ENCODE measurements at regions not wholly inside any gene's neighbourhood (a gene's known extent, or its start where the extent isn't known, plus 50 kb on each side); places are given as distances from the start of the nearest gene placed in this dataset.

DNA sequence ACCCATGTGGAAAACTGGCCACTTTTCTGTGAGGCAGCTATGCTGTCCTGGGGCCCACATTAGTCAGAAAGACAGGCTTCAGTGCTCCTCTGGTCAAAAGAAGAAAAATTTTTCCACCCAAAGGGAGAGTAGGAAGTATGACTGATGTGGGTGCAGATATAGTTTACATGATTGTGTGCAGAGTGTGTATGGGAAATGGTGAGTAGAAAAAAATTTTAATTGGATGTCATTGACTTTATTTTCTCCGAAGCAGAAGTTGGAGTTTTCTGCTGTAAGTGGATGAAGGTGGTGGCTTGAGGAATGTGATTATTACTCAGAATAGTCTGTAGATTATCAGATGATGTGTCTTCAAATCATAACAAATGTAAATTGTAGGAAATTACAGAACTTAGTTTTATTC, 241.5 kb upstream of the IGFBP7 start:
- no peak overlapping the region for H2BK20ac ChIP-seq (ENCODE audit: low read depth, low read length, poor library complexity, severe bottlenecking)
- no peak overlapping the region for H3K14ac ChIP-seq (ENCODE audit: insufficient read depth, low read length)
- no CpG with 5 or more reads among the region's 1 CpG for WGBS (ENCODE audit: extremely low coverage, insufficient read length, low lambda C conversion rate)
- H3K9ac ChIP-seq (ENCODE audit: extremely low read depth, insufficient read length, low read length): no peak overlapping the region
- no peak overlapping the region for H3K18ac ChIP-seq (ENCODE audit: insufficient read length, low read depth, low read length)
- no peaks in the 10 kb centered on the region for H4K20me1 ChIP-seq (ENCODE audit: control insufficient read depth, insufficient read depth, insufficient read length)
- TF ChIP-seq, protein P1, sequence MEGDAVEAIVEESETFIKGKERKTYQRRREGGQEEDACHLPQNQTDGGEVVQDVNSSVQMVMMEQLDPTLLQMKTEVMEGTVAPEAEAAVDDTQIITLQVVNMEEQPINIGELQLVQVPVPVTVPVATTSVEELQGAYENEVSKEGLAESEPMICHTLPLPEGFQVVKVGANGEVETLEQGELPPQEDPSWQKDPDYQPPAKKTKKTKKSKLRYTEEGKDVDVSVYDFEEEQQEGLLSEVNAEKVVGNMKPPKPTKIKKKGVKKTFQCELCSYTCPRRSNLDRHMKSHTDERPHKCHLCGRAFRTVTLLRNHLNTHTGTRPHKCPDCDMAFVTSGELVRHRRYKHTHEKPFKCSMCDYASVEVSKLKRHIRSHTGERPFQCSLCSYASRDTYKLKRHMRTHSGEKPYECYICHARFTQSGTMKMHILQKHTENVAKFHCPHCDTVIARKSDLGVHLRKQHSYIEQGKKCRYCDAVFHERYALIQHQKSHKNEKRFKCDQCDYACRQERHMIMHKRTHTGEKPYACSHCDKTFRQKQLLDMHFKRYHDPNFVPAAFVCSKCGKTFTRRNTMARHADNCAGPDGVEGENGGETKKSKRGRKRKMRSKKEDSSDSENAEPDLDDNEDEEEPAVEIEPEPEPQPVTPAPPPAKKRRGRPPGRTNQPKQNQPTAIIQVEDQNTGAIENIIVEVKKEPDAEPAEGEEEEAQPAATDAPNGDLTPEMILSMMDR (conservative IDR thresholded peaks at IDR 0.05): no peak
- H3K4me1 Mint-ChIP-seq: peaks cover 10 to 13% of the 10 kb centered on the region in 2 experiments
- H3K36me3 Mint-ChIP-seq (ENCODE audit: insufficient read depth in 1 of 3, low read depth in 3 of 3): no peaks in the 10 kb centered on the region
- H3K9me3 ChIP-seq (ENCODE audit: control insufficient read depth, low read depth, low read length): no peaks in the 10 kb centered on the region
- no peak overlapping the region for H3K4ac ChIP-seq (ENCODE audit: low read depth, low read length)
- no peak overlapping the region for H3K23ac ChIP-seq (ENCODE audit: insufficient read length, low read depth, low read length)
- no peak overlapping the region for H2BK120ac ChIP-seq (ENCODE audit: low read depth, low read length, poor library complexity, severe bottlenecking)
- no peak overlapping the region for H3T11ph ChIP-seq (ENCODE audit: low read length)
- no peaks in the 10 kb centered on the region for H3K79me2 ChIP-seq (ENCODE audit: insufficient read depth, low read length)
- H4K5ac ChIP-seq (ENCODE audit: insufficient read length, low read depth, low read length): no peak overlapping the region
- H3K4me1 ChIP-seq (ENCODE audit: insufficient read depth, low read length): no peaks in the 10 kb centered on the region
- H3K27ac ChIP-seq (ENCODE audit: insufficient read length, low read depth, low read length): no peak overlapping the region
- no peak overlapping the region for H3K4me2 ChIP-seq (ENCODE audit: insufficient read depth, insufficient read length, low read length)
- 0 out of 2 replicates have a peak, but pooled peaks cover 2% of the 10 kb centered on the region for H3K27me3 Mint-ChIP-seq (ENCODE audit: low read depth)
- no peaks in the 10 kb centered on the region for H3K27me3 ChIP-seq (ENCODE audit: insufficient read depth, low read length)
- H2BK15ac ChIP-seq (ENCODE audit: low read depth, low read length): no peak overlapping the region
- no peaks in the 10 kb centered on the region for H3K9me3 Mint-ChIP-seq
- H3K27ac Mint-ChIP-seq: no peak overlapping the region
- DNase-seq: no peak
- H4K91ac ChIP-seq (ENCODE audit: insufficient read length, low read depth, low read length): no peak overlapping the region
- no peak overlapping the region for H4K8ac ChIP-seq (replicated peaks; ENCODE audit: insufficient read length, low read depth, low read length)
- no peak overlapping the region for H2AK5ac ChIP-seq (ENCODE audit: insufficient read length, low read length)
- H3K23me2 ChIP-seq (ENCODE audit: insufficient read length, low read depth, low read length, poor library complexity, severe bottlenecking): no peaks in the 10 kb centered on the region
- H2BK5ac ChIP-seq (ENCODE audit: insufficient read length, low read length): no peak overlapping the region
- no peak overlapping the region for H3K56ac ChIP-seq (ENCODE audit: insufficient read length, low read depth, low read length)
- H2AFZ ChIP-seq (ENCODE audit: low read length): no peak overlapping the region
- H3K4me3 Mint-ChIP-seq: no peak overlapping the region
- H2BK12ac ChIP-seq (ENCODE audit: insufficient read length, low read depth, low read length): no peak overlapping the region
- H3K79me1 ChIP-seq (ENCODE audit: insufficient read depth, low read depth, low read length, poor library complexity, severe bottlenecking): no peaks in the 10 kb centered on the region
